ENCODE measurements at regions not wholly inside any gene's neighbourhood (a gene's known extent, or its start where the extent isn't known, plus 50 kb on each side); places are given as distances from the start of the nearest gene placed in this dataset.

DNA sequence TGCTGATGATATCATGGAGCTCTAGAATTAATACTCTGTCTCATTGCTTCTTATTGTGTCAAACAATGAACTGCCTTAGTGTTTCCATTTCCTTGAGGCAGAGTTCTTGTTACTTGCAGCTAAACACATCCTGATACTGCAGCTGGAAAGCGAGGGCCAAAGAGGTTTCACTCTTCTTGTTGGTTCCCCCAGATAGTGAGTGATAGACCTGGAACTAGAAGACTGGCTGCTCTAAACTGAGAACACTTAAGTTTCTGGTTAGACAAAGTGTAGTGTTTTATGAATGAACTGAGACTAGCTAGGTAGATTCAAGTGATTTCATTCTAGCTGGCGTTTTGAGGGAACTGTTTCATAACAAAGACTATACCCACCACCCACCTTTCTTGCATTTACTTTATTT, 321.7 kb downstream of the TXNL1 start:
- Histone ChIP-seq H3K9me3 (no peaks in the 10 kb centered on the region), H3K4me3 (no peak overlapping the region), H3K27me3 (no peaks in the 10 kb centered on the region), H3K36me3 (no peaks in the 10 kb centered on the region), H3K4me1 (peaks cover 0 to 21% (median 0%) of the 10 kb centered on the region in 3 donors), H3K27ac (no peak overlapping the region)
- intact Hi-C loops (cut with DNase I): no loop called here
- TF ChIP-seq, protein P1, sequence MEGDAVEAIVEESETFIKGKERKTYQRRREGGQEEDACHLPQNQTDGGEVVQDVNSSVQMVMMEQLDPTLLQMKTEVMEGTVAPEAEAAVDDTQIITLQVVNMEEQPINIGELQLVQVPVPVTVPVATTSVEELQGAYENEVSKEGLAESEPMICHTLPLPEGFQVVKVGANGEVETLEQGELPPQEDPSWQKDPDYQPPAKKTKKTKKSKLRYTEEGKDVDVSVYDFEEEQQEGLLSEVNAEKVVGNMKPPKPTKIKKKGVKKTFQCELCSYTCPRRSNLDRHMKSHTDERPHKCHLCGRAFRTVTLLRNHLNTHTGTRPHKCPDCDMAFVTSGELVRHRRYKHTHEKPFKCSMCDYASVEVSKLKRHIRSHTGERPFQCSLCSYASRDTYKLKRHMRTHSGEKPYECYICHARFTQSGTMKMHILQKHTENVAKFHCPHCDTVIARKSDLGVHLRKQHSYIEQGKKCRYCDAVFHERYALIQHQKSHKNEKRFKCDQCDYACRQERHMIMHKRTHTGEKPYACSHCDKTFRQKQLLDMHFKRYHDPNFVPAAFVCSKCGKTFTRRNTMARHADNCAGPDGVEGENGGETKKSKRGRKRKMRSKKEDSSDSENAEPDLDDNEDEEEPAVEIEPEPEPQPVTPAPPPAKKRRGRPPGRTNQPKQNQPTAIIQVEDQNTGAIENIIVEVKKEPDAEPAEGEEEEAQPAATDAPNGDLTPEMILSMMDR (IDR thresholded peaks at IDR 0.05): no peak
- TF ChIP-seq POLR2A (IDR thresholded peaks at IDR 0.05): no peak
- DNase-seq: no peak
- 71 to 96% methylated on average over 2 of the region's 2 CpGs for WGBS, 2 donors

- DNase-seq: no peak
These were observed 323.0 kb downstream of the TXNL1 start for GRCh38 chr18:56315363-56315762.

DNA sequence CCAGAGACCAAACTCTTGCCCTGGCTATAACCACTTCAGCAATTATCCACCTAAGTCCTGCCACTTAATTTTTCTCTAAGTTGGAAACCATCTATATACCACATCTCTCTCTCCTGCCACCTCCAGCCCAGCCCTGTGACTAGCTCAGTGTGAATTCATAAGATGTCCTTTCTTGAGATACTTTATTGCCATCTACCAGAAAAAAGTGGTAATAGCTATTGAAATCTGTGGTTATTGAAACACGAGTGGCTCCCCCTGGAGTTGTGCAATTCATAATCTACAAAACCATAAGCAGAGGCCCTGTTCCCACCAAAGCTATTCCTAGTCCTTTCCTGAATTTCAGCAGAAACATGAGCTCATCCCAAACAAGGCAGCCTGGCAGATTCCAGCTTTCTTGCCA, 324.0 kb downstream of the TXNL1 start:
- Histone ChIP-seq H3K9me3 (no peaks in the 10 kb centered on the region), H3K27me3 (no peaks in the 10 kb centered on the region), H3K27ac (no peak overlapping the region), H3K4me3 (no peak overlapping the region), H3K36me3 (no peaks in the 10 kb centered on the region), H3K4me1 (peaks cover 0 to 10% (median 0%) of the 10 kb centered on the region in 3 donors)
- intact Hi-C loops (cut with DNase I): no loop called here
- TF ChIP-seq POLR2A (IDR thresholded peaks at IDR 0.05): no peak
- no peak for DNase-seq
- 92 to 100% methylated on average over 1 of the region's 1 CpG for WGBS, 2 donors

More at GRCh38 chr18:56315363-56315762, 323.0 kb downstream of the TXNL1 start:
- H3K36me3 ChIP-seq: no peaks in the 10 kb centered on the region
- peaks cover 0 to 10% (median 0%) of the 10 kb centered on the region in 3 donors for H3K4me1 ChIP-seq
- H3K9me3 ChIP-seq: no peaks in the 10 kb centered on the region
- TF ChIP-seq POLR2A (IDR thresholded peaks at IDR 0.05): no peak
- TF ChIP-seq, protein P1 (IDR thresholded peaks at IDR 0.05): no peak
- H3K27ac ChIP-seq: no peak overlapping the region
- H3K4me3 ChIP-seq: no peak overlapping the region
- WGBS, 2 donors: 17 to 57% methylated on average over 1 of the region's 1 CpG
- intact Hi-C loops (cut with DNase I): no loop called here
- no peaks in the 10 kb centered on the region for H3K27me3 ChIP-seq

DNA sequence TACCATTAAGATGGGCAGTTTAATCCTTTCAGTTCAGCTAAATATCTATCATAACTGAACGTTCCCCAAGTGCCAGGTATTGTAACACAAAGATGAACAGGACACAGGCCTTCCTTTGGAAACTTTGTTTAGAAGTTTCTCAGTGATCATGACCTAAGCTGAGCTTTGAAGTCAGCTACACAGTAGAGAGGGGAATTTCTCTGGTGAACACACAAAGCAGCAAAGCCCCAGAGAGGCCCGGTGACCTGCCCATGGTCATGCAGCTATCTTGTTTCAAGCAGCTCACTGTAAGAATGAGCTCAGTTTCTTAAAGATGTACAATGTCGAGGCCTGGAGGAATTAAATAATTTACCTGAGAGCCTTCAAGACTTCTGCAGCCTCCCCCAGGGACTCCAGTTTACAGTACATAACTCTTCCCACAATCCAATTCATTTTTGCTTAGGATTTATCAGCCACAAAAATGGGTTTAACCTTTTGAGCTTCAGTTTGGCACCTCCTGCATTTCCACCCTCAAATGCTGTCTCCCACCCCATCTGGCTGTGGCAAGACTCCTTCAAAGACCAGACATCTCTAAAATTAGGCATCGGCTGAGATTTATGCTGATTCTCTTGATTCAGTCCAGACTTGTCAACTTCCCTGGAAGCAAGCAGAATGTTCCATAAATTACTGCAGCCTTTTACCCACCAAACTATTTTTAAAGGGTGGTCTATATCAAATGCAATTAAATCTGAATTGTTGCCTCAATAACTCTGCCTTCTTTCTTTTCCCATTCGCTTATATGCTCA, 325.6 kb downstream of the TXNL1 start:
- no peaks in the 10 kb centered on the region for H3K36me3 ChIP-seq
- H3K27ac ChIP-seq: no peak overlapping the region

DNA sequence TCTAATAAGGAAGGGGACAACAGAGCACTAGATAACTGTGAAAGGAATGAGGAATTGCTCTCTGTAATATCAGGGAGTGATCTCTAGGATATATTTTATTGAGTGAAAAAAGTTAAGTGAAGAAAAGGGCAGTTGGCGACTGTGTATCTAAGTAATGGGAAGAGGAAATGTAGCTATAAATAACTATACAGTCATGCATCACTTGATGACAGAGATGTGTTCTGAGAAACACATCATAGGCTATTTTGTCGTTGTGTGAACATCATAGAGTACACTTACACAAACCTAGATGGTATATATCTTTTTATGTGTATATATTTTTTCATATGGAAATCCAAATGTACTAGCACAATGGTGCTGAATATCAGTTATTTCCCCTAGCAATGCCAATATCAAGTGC, 329.3 kb downstream of the TXNL1 start:
- WGBS, 2 donors: 53 to 64% methylated on average over 2 of the region's 2 CpGs
- intact Hi-C loops (cut with DNase I): no loop called here
- Histone ChIP-seq H3K27me3 (no peaks in the 10 kb centered on the region), H3K27ac (no peak overlapping the region), H3K36me3 (no peaks in the 10 kb centered on the region), H3K9me3 (no peaks in the 10 kb centered on the region), H3K4me3 (no peak overlapping the region), H3K4me1 (no peaks in the 10 kb centered on the region)
- DNase-seq: no peak
- TF ChIP-seq POLR2A (IDR thresholded peaks at IDR 0.05): no peak
- TF ChIP-seq, protein P1 (IDR thresholded peaks at IDR 0.05): no peak

More for the DNA sequence above, 325.6 kb downstream of the TXNL1 start:
- intact Hi-C loops (cut with DNase I): no loop called here
- Histone ChIP-seq H3K4me1 (peaks cover 0 to 10% (median 0%) of the 10 kb centered on the region in 3 donors), H3K9me3 (no peaks in the 10 kb centered on the region), H3K27me3 (no peaks in the 10 kb centered on the region), H3K4me3 (no peak overlapping the region)
- WGBS, 2 donors: 73 to 81% methylated on average over 5 of the region's 5 CpGs
- TF ChIP-seq, protein P1 (IDR thresholded peaks at IDR 0.05): no peak
- no peak for TF ChIP-seq POLR2A (IDR thresholded peaks at IDR 0.05)
- no peak for DNase-seq
